Endothelial cell of umbilical vein (primary cell): ENCODE measurements at regions not wholly inside any gene's neighbourhood (a gene's known extent, or its start where the extent isn't known, plus 50 kb on each side); places are given as distances from the start of the nearest gene placed in this dataset.

Experiments
- BruUV-seq: library from RNA; stranded (reverse); fragments of 400-500 nt; replicated peaks from 2 replicates; lab custom pipeline; 2021; lab: Mats Ljungman, UMichigan
- CTCF ChIA-PET: fragments of 300-600, 350-600 bp; sonication (Branson Sonifier 250); formaldehyde crosslinking; loops from one replicate; lab custom pipeline; 2021; ENCODE audit warnings: antibody characterized with exemption, inconsistent platforms; lab: Charles Lee
- POLR2A ChIA-PET: fragments of 300-600, 350-600 bp; sonication (Branson Sonifier 250); formaldehyde crosslinking; loops from one replicate; lab custom pipeline; 2021; ENCODE audit warnings: antibody characterized with exemption, inconsistent platforms; lab: Charles Lee
- DNase-seq: peaks from one replicate; pipeline ENCODE4 v3.0.0-alpha.2; 2011; ENCODE audit warnings: low read depth, low spot score
- FAIRE-seq: peaks from 2 replicates; lab custom pipeline; 2011; peaks lifted over from hg19 to GRCh38; lab: Jason Lieb, UNC
- H2AFZ ChIP-seq: 2 replicates; pipeline ENCODE4 v1.6.0; 2012; ENCODE audit warnings: low read depth, low read length, control low read depth, inconsistent platforms
- H3K27ac ChIP-seq: 2 replicates; pipeline ENCODE4 v1.5.1; 2011; ENCODE audit warnings: low read depth, mild to moderate bottlenecking, control low read depth, low read length, moderate library complexity; ENCODE audit not compliant: insufficient read depth
- H3K27me3 ChIP-seq, 2 experiments: 2 replicates each; pipeline versions ENCODE4 v1.6.0 to v1.6.1; 2011; ENCODE audit warnings: low read length in 2 of 2, mixed read lengths in 1 of 2; ENCODE audit not compliant: control insufficient read depth in 2 of 2, insufficient read depth in 2 of 2
- H3K36me3 ChIP-seq, 2 experiments: 2 replicates in 1 of 2; 3 replicates in 1 of 2; pipeline ENCODE4 v1.5.1; 2011; ENCODE audit warnings: low read length in 2 of 2, mild to moderate bottlenecking in 1 of 2, moderate library complexity in 1 of 2; ENCODE audit not compliant: control insufficient read depth in 2 of 2, insufficient read depth in 2 of 2; ENCODE audit errors: extremely low read depth in 1 of 2
- H3K4me1 ChIP-seq: 3 replicates; pipeline ENCODE4 v1.5.1; 2011; ENCODE audit warnings: mild to moderate bottlenecking, low read length; ENCODE audit not compliant: control insufficient read depth, insufficient read depth; ENCODE audit errors: extremely low read depth
- H3K4me2 ChIP-seq: 2 replicates; pipeline ENCODE4 v1.6.1; 2011; ENCODE audit warnings: low read length, control low read depth, mixed read lengths; ENCODE audit not compliant: insufficient read depth
- H3K4me3 ChIP-seq, 3 experiments: fragments of 200-600 bp in 1 of 3; sonication (generic), shearing (Covaris generic) in 1 of 3; replicated peaks in 1 of 3; 2 replicates each; pipeline ENCODE4 v1.5.1; 2011 to 2016; ENCODE audit warnings: control low read depth in 3 of 3, low read length in 3 of 3, mild to moderate bottlenecking in 2 of 3, inconsistent platforms in 1 of 3, low read depth in 1 of 3, moderate library complexity in 1 of 3; ENCODE audit not compliant: insufficient read depth in 1 of 3
- H3K79me2 ChIP-seq: 2 replicates; pipeline ENCODE4 v1.6.0; 2012; ENCODE audit warnings: low read length, inconsistent platforms; ENCODE audit not compliant: control insufficient read depth, insufficient read depth
- H3K9ac ChIP-seq: replicated peaks from 2 replicates; pipeline ENCODE3; 2011; ENCODE audit warnings: low read length, control low read depth; ENCODE audit not compliant: insufficient read depth; ENCODE audit errors: extremely low read depth
- H3K9me1 ChIP-seq: replicated peaks from 3 replicates; pipeline ENCODE4 v1.6.0; 2011; ENCODE audit warnings: mild to moderate bottlenecking, low read length; ENCODE audit not compliant: control insufficient read depth, insufficient read depth; ENCODE audit errors: extremely low read depth
- H3K9me3 ChIP-seq: replicated peaks from 2 replicates; pipeline ENCODE4 v1.5.1; 2012; ENCODE audit warnings: low read length, inconsistent platforms; ENCODE audit not compliant: control insufficient read depth, insufficient read depth
- H4K20me1 ChIP-seq: replicated peaks from 2 replicates; pipeline ENCODE3; 2011; ENCODE audit warnings: mild to moderate bottlenecking, low read length; ENCODE audit not compliant: control insufficient read depth, insufficient read depth; ENCODE audit errors: extremely low read depth
- CTCF ChIP-seq, 2 donors: IDR thresholded peaks; 1 replicate in 1 of 2; 2 replicates in 1 of 2; pipeline ENCODE4 v1.5.1; 2011; ENCODE audit warnings: low read length in 2 of 2, mild to moderate bottlenecking in 2 of 2, moderate library complexity in 2 of 2, control low read depth in 1 of 2, inconsistent platforms in 1 of 2, low read depth in 1 of 2; ENCODE audit not compliant: insufficient read depth in 1 of 2; ENCODE audit errors: extremely low read depth in 1 of 2
- FOS ChIP-seq: IDR thresholded peaks from 2 replicates; pipeline ENCODE4 v1.6.1; 2011; ENCODE audit warnings: mild to moderate bottlenecking, low read length, moderate library complexity, borderline replicate concordance; ENCODE audit not compliant: insufficient read depth
- GATA2 ChIP-seq: IDR thresholded peaks from 2 replicates; pipeline ENCODE4 v1.7.0; 2011; ENCODE audit warnings: low read depth, mild to moderate bottlenecking, moderate library complexity, mixed read lengths, low read length; ENCODE audit not compliant: insufficient read length, insufficient read depth
- JUN ChIP-seq: IDR thresholded peaks from 2 replicates; pipeline ENCODE4 v1.6.1; 2011; ENCODE audit warnings: borderline replicate concordance, low read depth; ENCODE audit not compliant: insufficient read length, insufficient read depth
- MYC ChIP-seq: IDR thresholded peaks from one replicate; pipeline ENCODE4 v1.6.1; 2011; ENCODE audit warnings: mild to moderate bottlenecking, low read depth, low read length
- POLR2A ChIP-seq: IDR thresholded peaks from 2 replicates; pipeline ENCODE4 v1.6.1; 2012; ENCODE audit warnings: low read depth, mild to moderate bottlenecking, control low read depth, low read length
- POLR2AphosphoS5 ChIP-seq: IDR thresholded peaks from 2 replicates; pipeline ENCODE4 v1.6.1; 2012; ENCODE audit warnings: low read depth, mild to moderate bottlenecking, control low read depth, low read length, moderate library complexity; ENCODE audit not compliant: insufficient read depth
- dilution Hi-C: fragments of 300-500 bp; cut with MboI; formaldehyde crosslinking; loops from one replicate; pipeline ENCODE4 v1.15.0; 2019; ENCODE audit warnings: low sequenced_read_pairs; ENCODE audit not compliant: extremely low pct_ligation_motif_present
- intact Hi-C: fragments of 100-400 bp; cut with micrococcal nuclease; formaldehyde crosslinking; loops from one replicate; pipeline ENCODE4 v1.10.0; 2022

- Histone ChIP-seq H3K9me1 (no peaks in the 10 kb centered on the region), H3K4me3 (peak overlapping the region in 1 of 3 experiments; percentile 22), H3K27ac (peak overlapping the region; percentile 88), H3K36me3 (no peaks in the 10 kb centered on the region), H3K9ac (peak overlapping the region; percentile 64), H3K9me3 (no peaks in the 10 kb centered on the region), H2AFZ (peak overlapping the region; percentile 92), H3K4me2 (peak overlapping the region; percentile 83), H4K20me1 (no peaks in the 10 kb centered on the region), H3K4me1 (peaks cover 16% of the 10 kb centered on the region), H3K79me2 (no peaks in the 10 kb centered on the region), H3K27me3 (no peaks in the 10 kb centered on the region)
- ChIA-PET CTCF (interaction anchor here (0.8 to 2.3 kb wide), 9 partner anchors 21 to 632 kb away, joined by 3 to 20 read pairs (median 3); no protein-coding TSS in a partner anchor), POLR2A (interaction anchor here (1.4 kb wide), 1 partner anchor 531 kb away, joined by 7 read pairs; no protein-coding TSS in a partner anchor)
- TF ChIP-seq POLR2A = peak; percentile 50
- peak; percentile 65 for TF ChIP-seq JUN
- peak; percentile 54 for TF ChIP-seq FOS
- no peak for TF ChIP-seq MYC
- no peak for TF ChIP-seq GATA2
- no peak for TF ChIP-seq CTCF (IDR thresholded peaks at IDR 0.05; ENCODE audit: extremely low read depth in 1 of 2, insufficient read depth in 1 of 2, low read depth in 1 of 2, low read length in 2 of 2)
- peak; percentile 73 for TF ChIP-seq POLR2AphosphoS5
- TSS peak; percentile 86 for BruUV-seq
- dilution Hi-C loops = no loop called here
- DNase-seq (peak; percentile 97), FAIRE-seq (peak; percentile 91)
- intact Hi-C loops = loop anchor here (1.0 kb wide), 3 partner anchors 20 to 87 kb away; no protein-coding TSS in a partner anchor
Measured at GRCh38 chr10:63798599-63799498, 277.6 kb downstream of the REEP3 start.
